RWPE2 (cell line): ENCODE measurements at regions not wholly inside any gene's neighbourhood (a gene's known extent, or its start where the extent isn't known, plus 50 kb on each side); places are given as distances from the start of the nearest gene placed in this dataset.

Experiments used
- ATAC-seq: fragments of 200-7000 bp; cut with Tn5 transposase; 3 replicates; pipeline ENCODE4 v1.9.1; 2021; ENCODE audit warnings: low read depth
- DNase-seq: peaks from one replicate; pipeline ENCODE4 v3.0.0-alpha.2; 2020; ENCODE audit warnings: low spot score
- H3K27ac ChIP-seq: fragments of 450-650 bp; 2 replicates; pipeline ENCODE4 v1.5.1; 2017; ENCODE audit warnings: mild to moderate bottlenecking; ENCODE audit not compliant: poor library complexity, severe bottlenecking
- H3K27me3 ChIP-seq: fragments of 250-450 bp; sonication (Bioruptor Pico); 2 replicates; pipeline ENCODE4 v1.5.1; 2021; ENCODE audit warnings: mild to moderate bottlenecking, moderate library complexity; ENCODE audit not compliant: insufficient read depth, poor library complexity, severe bottlenecking
- H3K36me3 ChIP-seq: fragments of 250-450 bp; sonication (Bioruptor Pico); 2 replicates; pipeline ENCODE4 v1.5.1; 2020; ENCODE audit warnings: low read depth, mild to moderate bottlenecking, moderate library complexity
- H3K4me1 ChIP-seq: fragments of 250-450 bp; sonication (Bioruptor Pico); 2 replicates; pipeline ENCODE4 v1.5.1; 2021; ENCODE audit warnings: mild to moderate bottlenecking, moderate library complexity; ENCODE audit not compliant: insufficient read depth, poor library complexity, severe bottlenecking
- H3K4me3 ChIP-seq: fragments of 250-450 bp; sonication (Bioruptor Pico); 2 replicates; pipeline ENCODE4 v1.5.1; 2021; ENCODE audit warnings: mild to moderate bottlenecking, moderate library complexity; ENCODE audit not compliant: severe bottlenecking
- H3K9me3 ChIP-seq: fragments of 250-450 bp; sonication (Bioruptor Pico); 2 replicates; pipeline ENCODE4 v1.5.1; 2021; ENCODE audit warnings: mild to moderate bottlenecking, moderate library complexity; ENCODE audit not compliant: severe bottlenecking
- TF ChIP-seq, protein P1 (sequence below): fragments of 450-650 bp; IDR thresholded peaks from one replicate; pipeline ENCODE4 v1.5.1; 2017; ENCODE audit warnings: mild to moderate bottlenecking, moderate library complexity; ENCODE audit not compliant: poor library complexity, severe bottlenecking

DNA sequence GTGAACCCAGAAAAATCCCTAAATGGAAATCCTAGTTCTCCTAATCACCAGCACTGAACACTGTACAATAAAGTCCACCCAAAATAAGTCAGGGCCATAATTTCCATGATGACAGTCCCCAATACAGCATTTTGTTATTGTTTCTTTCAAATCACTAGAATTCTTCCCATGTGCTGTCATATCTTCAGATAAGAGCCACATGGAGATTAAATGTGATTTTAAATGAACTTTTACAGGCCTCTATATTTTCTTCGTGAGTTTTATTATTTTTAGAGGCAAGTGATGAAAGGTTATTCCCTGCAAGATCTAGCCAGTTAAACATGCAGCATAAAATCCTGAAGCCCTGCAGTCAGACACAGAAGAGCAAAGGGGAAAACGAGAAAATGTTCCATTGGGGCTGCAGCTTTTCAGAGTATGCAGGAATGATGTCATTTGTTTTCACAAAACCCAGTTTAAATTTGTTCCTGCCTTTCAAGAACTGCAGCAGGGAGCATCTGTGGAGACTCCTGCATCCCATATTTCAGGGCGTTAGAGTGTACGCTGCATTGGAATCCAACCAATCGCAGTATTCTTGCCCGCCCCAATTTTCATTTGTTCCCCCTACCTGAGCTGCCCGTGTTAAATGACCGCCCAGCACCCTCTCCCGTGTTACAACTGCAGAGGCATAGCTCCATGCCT lies 167.2 kb upstream of the KLF12 start:
- ATAC-seq (no peak), DNase-seq (no peak)
- TF ChIP-seq, protein P1, sequence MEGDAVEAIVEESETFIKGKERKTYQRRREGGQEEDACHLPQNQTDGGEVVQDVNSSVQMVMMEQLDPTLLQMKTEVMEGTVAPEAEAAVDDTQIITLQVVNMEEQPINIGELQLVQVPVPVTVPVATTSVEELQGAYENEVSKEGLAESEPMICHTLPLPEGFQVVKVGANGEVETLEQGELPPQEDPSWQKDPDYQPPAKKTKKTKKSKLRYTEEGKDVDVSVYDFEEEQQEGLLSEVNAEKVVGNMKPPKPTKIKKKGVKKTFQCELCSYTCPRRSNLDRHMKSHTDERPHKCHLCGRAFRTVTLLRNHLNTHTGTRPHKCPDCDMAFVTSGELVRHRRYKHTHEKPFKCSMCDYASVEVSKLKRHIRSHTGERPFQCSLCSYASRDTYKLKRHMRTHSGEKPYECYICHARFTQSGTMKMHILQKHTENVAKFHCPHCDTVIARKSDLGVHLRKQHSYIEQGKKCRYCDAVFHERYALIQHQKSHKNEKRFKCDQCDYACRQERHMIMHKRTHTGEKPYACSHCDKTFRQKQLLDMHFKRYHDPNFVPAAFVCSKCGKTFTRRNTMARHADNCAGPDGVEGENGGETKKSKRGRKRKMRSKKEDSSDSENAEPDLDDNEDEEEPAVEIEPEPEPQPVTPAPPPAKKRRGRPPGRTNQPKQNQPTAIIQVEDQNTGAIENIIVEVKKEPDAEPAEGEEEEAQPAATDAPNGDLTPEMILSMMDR, result no peak

DNA sequence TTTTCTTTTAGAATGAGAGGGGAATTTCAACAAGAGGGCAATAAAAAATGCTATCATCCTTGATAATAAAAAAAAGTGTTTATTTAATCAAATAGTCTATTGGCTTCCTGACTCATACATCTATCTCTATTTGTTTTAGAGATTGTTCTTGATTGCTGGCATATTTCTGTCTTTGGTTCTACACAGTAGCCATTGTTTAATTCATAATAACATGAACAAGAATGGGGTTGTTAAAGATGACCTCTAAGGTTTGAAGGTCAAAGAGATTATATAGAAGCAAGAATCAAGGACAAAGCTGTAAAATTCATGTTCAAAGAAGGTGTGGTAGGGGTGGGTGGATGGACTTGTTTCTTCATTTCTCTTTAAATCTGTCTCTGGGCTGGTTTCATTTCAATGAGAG lies 166.0 kb upstream of the KLF12 start:
- Histone ChIP-seq H3K4me1 (no peaks in the 10 kb centered on the region), H3K9me3 (no peaks in the 10 kb centered on the region), H3K4me3 (no peak overlapping the region), H3K27ac (no peak overlapping the region), H3K36me3 (no peaks in the 10 kb centered on the region), H3K27me3 (no peaks in the 10 kb centered on the region)
- TF ChIP-seq, protein P1, result no peak
- DNase-seq (no peak), ATAC-seq (no peak)

More for the DNA sequence above, 167.2 kb upstream of the KLF12 start:
- Histone ChIP-seq H3K9me3 (no peaks in the 10 kb centered on the region), H3K4me3 (no peak overlapping the region), H3K36me3 (no peaks in the 10 kb centered on the region), H3K4me1 (no peaks in the 10 kb centered on the region), H3K27ac (no peak overlapping the region), H3K27me3 (no peaks in the 10 kb centered on the region)

DNA sequence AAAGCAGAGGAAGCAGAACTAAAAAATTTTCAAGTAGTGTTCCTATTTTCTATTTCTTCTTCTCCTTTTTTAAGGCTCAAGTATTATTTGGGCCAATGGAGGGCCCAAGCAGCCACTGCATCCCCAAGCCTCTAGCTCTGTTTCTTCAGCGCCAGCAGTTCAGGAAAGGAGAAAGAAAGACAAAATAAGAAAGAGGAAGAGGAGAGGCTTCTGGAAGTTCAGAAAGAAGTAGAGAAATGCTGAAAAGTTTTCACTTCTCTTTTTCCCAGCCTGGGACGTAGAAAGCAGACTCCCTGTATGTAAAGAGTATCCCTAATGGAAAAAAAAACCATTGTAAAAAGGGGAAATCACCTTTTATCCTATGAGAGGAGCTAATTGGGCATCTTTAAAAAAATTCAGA lies 165.5 kb upstream of the KLF12 start:
- Histone ChIP-seq H3K9me3 (no peaks in the 10 kb centered on the region), H3K4me1 (no peaks in the 10 kb centered on the region), H3K27ac (no peak overlapping the region), H3K4me3 (no peak overlapping the region), H3K27me3 (no peaks in the 10 kb centered on the region), H3K36me3 (no peaks in the 10 kb centered on the region)
- DNase-seq (no peak), ATAC-seq (no peak)
- TF ChIP-seq, protein P1, result no peak

DNA sequence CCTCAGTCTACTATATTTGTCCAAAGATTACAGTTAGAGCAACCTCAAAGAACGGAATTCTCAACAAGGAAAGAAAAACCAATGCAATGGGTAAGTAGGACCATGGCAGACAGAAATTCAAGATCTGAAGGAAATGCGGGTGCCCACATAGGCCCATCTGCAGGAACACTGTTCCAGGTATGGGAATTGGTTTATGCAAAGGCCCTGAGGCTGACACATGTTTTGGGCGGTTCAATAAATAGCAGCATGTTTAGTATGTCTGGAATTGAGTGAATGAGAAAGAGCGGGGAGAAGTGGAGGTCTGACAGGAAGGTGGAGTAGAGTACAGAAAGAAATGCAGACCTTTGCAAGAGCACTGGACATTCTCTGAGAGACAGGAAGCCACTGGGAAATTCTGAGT lies 164.7 kb upstream of the KLF12 start:
- DNase-seq, result no peak
- Histone ChIP-seq H3K36me3 (no peaks in the 10 kb centered on the region), H3K27me3 (no peaks in the 10 kb centered on the region), H3K4me1 (no peaks in the 10 kb centered on the region), H3K27ac (no peak overlapping the region), H3K9me3 (no peaks in the 10 kb centered on the region), H3K4me3 (no peak overlapping the region)
- TF ChIP-seq, protein P1, result no peak
- no peak for ATAC-seq
